DMS 273 treated with DMSO at 0.1 percent for 48 hours (cell line): ENCODE measurements at regions not wholly inside any gene's neighbourhood (a gene's known extent, or its start where the extent isn't known, plus 50 kb on each side); places are given as distances from the start of the nearest gene placed in this dataset.
"Not testable (repeated sequence)": the region's sequence is repeated elsewhere in the genome, so short reads cannot be mapped to it uniquely, and the experiment has no call there.

Experiments used
- DNase-seq: peaks from one replicate; lab custom pipeline; 2025; lab: John Stamatoyannopoulos, UW

- DNase-seq = no peak
Measured at GRCh38 chr13:111005808-111006505, 91.1 kb upstream of the ANKRD10 start.

GRCh38 chr13:111005364-111005763, 90.5 kb upstream of the ANKRD10 start:
- no peak for DNase-seq

- no peak for DNase-seq
Measured at GRCh38 chr13:111004444-111004843, 89.6 kb upstream of the ANKRD10 start.

GRCh38 chr13:111001636-111002035, 86.8 kb upstream of the ANKRD10 start:
- no peak for DNase-seq

GRCh38 chr13:110993788-110994187, 78.9 kb upstream of the ANKRD10 start:
- DNase-seq = no peak

- no peak for DNase-seq
Measured at GRCh38 chr13:110991991-110992508, 77.2 kb upstream of the ANKRD10 start.

- no peak for DNase-seq
Measured at GRCh38 chr13:110989331-110989730, 74.5 kb upstream of the ANKRD10 start.

GRCh38 chr13:110985541-110985940, 70.7 kb upstream of the ANKRD10 start:
- no peak for DNase-seq

- no peak for DNase-seq
Measured at GRCh38 chr13:110984798-110985197, 69.9 kb upstream of the ANKRD10 start.

- DNase-seq = no peak
Measured at GRCh38 chr13:110984381-110984780, 69.5 kb upstream of the ANKRD10 start.

- no peak for DNase-seq
Measured at GRCh38 chr13:110983241-110983640, 68.4 kb upstream of the ANKRD10 start.

GRCh38 chr13:110981379-110981778, 66.5 kb upstream of the ANKRD10 start:
- DNase-seq = no peak

GRCh38 chr13:110980921-110981320, 66.1 kb upstream of the ANKRD10 start:
- no peak for DNase-seq

GRCh38 chr13:110979149-110979548, 64.3 kb upstream of the ANKRD10 start:
- DNase-seq = not testable (repeated sequence)

- DNase-seq = no peak
Measured at GRCh38 chr13:110978390-110978789, 63.5 kb upstream of the ANKRD10 start.

GRCh38 chr13:110976785-110977184, 61.9 kb upstream of the ANKRD10 start:
- DNase-seq = no peak

- no peak for DNase-seq
Measured at GRCh38 chr13:110973007-110973700, 58.3 kb upstream of the ANKRD10 start.

- no peak for DNase-seq
Measured at GRCh38 chr13:110971486-110971885, 56.6 kb upstream of the ANKRD10 start.

- not testable (repeated sequence) for DNase-seq
Measured at GRCh38 chr13:110967156-110967855, 52.4 kb upstream of the ANKRD10 start.

- DNase-seq = no peak
Measured at GRCh38 chr13:110965755-110966134, 50.9 kb upstream of the ANKRD10 start.

GRCh38 chr13:110965038-110965754, 50.3 kb upstream of the ANKRD10 start:
- no peak for DNase-seq
